Fibroblast of villous mesenchyme (primary cell): ENCODE measurements at regions not wholly inside any gene's neighbourhood (a gene's known extent, or its start where the extent isn't known, plus 50 kb on each side); places are given as distances from the start of the nearest gene placed in this dataset.

ENCODE experiments used
- DNase-seq: peaks from one replicate; pipeline ENCODE4 v3.0.0-alpha.2; 2010; ENCODE audit warnings: low read depth
- H3K4me3 ChIP-seq: 2 replicates; pipeline ENCODE4 v1.5.1; 2011; ENCODE audit warnings: low read depth, mild to moderate bottlenecking, low read length
- CTCF ChIP-seq: IDR thresholded peaks from 2 replicates; pipeline ENCODE4 v1.5.1; 2012; ENCODE audit warnings: low read depth, mild to moderate bottlenecking, low read length; ENCODE audit not compliant: insufficient read depth

- TF ChIP-seq CTCF = no peak
- no peak overlapping the region for H3K4me3 ChIP-seq
- DNase-seq = no peak
Measured at GRCh38 chr2:5515693-5516092, 176.5 kb upstream of the SOX11 start.

- H3K4me3 ChIP-seq = no peak overlapping the region
- no peak for DNase-seq
- TF ChIP-seq CTCF = no peak
Measured at GRCh38 chr2:5519286-5519685, 172.9 kb upstream of the SOX11 start.

GRCh38 chr2:5520463-5520972, 171.7 kb upstream of the SOX11 start:
- no peak for TF ChIP-seq CTCF
- peak; percentile 0 for DNase-seq
- H3K4me3 ChIP-seq = no peak overlapping the region

GRCh38 chr2:5521461-5521860, 170.7 kb upstream of the SOX11 start:
- H3K4me3 ChIP-seq = no peak overlapping the region
- no peak for DNase-seq
- no peak for TF ChIP-seq CTCF

- no peak overlapping the region for H3K4me3 ChIP-seq
- DNase-seq = no peak
- TF ChIP-seq CTCF = no peak
Measured at GRCh38 chr2:5524551-5524950, 167.6 kb upstream of the SOX11 start.

GRCh38 chr2:5528706-5529105, 163.5 kb upstream of the SOX11 start:
- no peak for DNase-seq
- no peak for TF ChIP-seq CTCF
- no peak overlapping the region for H3K4me3 ChIP-seq

GRCh38 chr2:5530011-5530696, 162.0 kb upstream of the SOX11 start:
- TF ChIP-seq CTCF = no peak
- DNase-seq = no peak
- no peak overlapping the region for H3K4me3 ChIP-seq
